Kidney (tissue), 13 donors: ENCODE measurements at regions not wholly inside any gene's neighbourhood (a gene's known extent, or its start where the extent isn't known, plus 50 kb on each side); places are given as distances from the start of the nearest gene placed in this dataset.

Experiments used
- DNase-seq, 5 donors: peaks; one replicate each; pipeline ENCODE4 v3.0.0-alpha.2; 2013 to 2020
- FAIRE-seq: peaks from 2 replicates; lab custom pipeline; 2012; peaks lifted over from hg19 to GRCh38; lab: Jason Lieb, UNC
- H3K27ac ChIP-seq, 2 donors: one replicate each; pipeline ENCODE4 v1.7.0; 2013; ENCODE audit warnings: low read depth in 2 of 2, low read length in 2 of 2, inconsistent platforms in 1 of 2
- H3K27me3 ChIP-seq: one replicate; pipeline ENCODE4 v1.7.1; 2013; ENCODE audit warnings: low read length, inconsistent platforms; ENCODE audit not compliant: control insufficient read depth, insufficient read depth
- H3K36me3 ChIP-seq, 3 donors: one replicate each; pipeline versions ENCODE4 v1.7.0 to v1.7.1; 2013; ENCODE audit warnings: low read length in 3 of 3, control low read depth in 1 of 3, inconsistent platforms in 1 of 3; ENCODE audit not compliant: insufficient read depth in 3 of 3, control insufficient read depth in 2 of 3
- H3K4me1 ChIP-seq, 3 donors: one replicate each; pipeline versions ENCODE4 v1.7.0 to v1.7.1; 2013; ENCODE audit warnings: low read length in 3 of 3, inconsistent platforms in 1 of 3, low read depth in 1 of 3; ENCODE audit not compliant: control insufficient read depth in 2 of 3, insufficient read depth in 2 of 3
- H3K4me3 ChIP-seq, 3 donors: one replicate each; pipeline versions ENCODE4 v1.7.0 to v1.8.1; 2013; ENCODE audit warnings: low read length in 3 of 3, control low read depth in 1 of 3, inconsistent platforms in 1 of 3
- H3K9ac ChIP-seq, 3 donors: one replicate each; pipeline versions ENCODE4 v1.7.0 to v1.7.1; 2013; ENCODE audit warnings: low read length in 3 of 3, control low read depth in 1 of 3, inconsistent platforms in 1 of 3
- H3K9me3 ChIP-seq, 3 donors: one replicate each; pipeline versions ENCODE4 v1.7.0 to v1.7.1; 2013; ENCODE audit warnings: low read length in 3 of 3, control low read depth in 1 of 3, inconsistent platforms in 1 of 3; ENCODE audit not compliant: control insufficient read depth in 2 of 3, insufficient read depth in 1 of 3
- CTCF ChIP-seq: IDR thresholded peaks from 3 replicates; pipeline ENCODE4 v1.5.1; 2012; ENCODE audit warnings: mild to moderate bottlenecking, moderate library complexity, borderline replicate concordance; ENCODE audit not compliant: insufficient read depth; ENCODE audit errors: extremely low read depth
- intact Hi-C: fragments of 100-400 bp; cut with DNase I; formaldehyde crosslinking; loops from one replicate; pipeline ENCODE4 v1.11.1; 2022
- donor health status: control.
- donor health status: control.
- donor health status: control.
- donor health status: control.
- donor health status: control.
- donor health status: DM: yes; HTN: yes; CAD: no.
- donor health status: Normal renal cell carcinoma (clear cell type).

GRCh38 chr11:109077291-109077920 is 344.6 kb upstream of the C11orf87 start:
- Histone ChIP-seq H3K9ac (no peak overlapping the region), H3K27ac (no peak overlapping the region), H3K4me3 (no peak overlapping the region), H3K9me3 (no peaks in the 10 kb centered on the region), H3K4me1 (no peaks in the 10 kb centered on the region), H3K27me3 (no peaks in the 10 kb centered on the region), H3K36me3 (no peaks in the 10 kb centered on the region)
- FAIRE-seq (no peak), DNase-seq (peak in 1 of 5 donors; percentile 4)
- no peak for TF ChIP-seq CTCF
- intact Hi-C loops = no loop called here

- H3K9ac ChIP-seq = no peak overlapping the region
- H3K27ac ChIP-seq = no peak overlapping the region
- no peaks in the 10 kb centered on the region for H3K4me1 ChIP-seq
- TF ChIP-seq CTCF = no peak
- H3K4me3 ChIP-seq = no peak overlapping the region
- FAIRE-seq (no peak), DNase-seq (no peak)
- H3K27me3 ChIP-seq = no peaks in the 10 kb centered on the region
- intact Hi-C loops = no loop called here
- H3K36me3 ChIP-seq = no peaks in the 10 kb centered on the region
- no peaks in the 10 kb centered on the region for H3K9me3 ChIP-seq
Measured at GRCh38 chr11:109085708-109086373, 336.1 kb upstream of the C11orf87 start.

GRCh38 chr11:109086931-109087330 is 335.1 kb upstream of the C11orf87 start:
- Histone ChIP-seq H3K27me3 (no peaks in the 10 kb centered on the region), H3K27ac (no peak overlapping the region), H3K4me1 (no peaks in the 10 kb centered on the region), H3K36me3 (no peaks in the 10 kb centered on the region), H3K9ac (no peak overlapping the region), H3K4me3 (no peak overlapping the region), H3K9me3 (no peaks in the 10 kb centered on the region)
- no peak for FAIRE-seq
- TF ChIP-seq CTCF = no peak
- no peak for DNase-seq
- intact Hi-C loops = no loop called here
